ENCODE measurements at regions not wholly inside any gene's neighbourhood (a gene's known extent, or its start where the extent isn't known, plus 50 kb on each side); places are given as distances from the start of the nearest gene placed in this dataset.

GRCh38 chrX:26664919-26665318, 448.9 kb downstream of the MAGEB5 start:
- TF ChIP-seq CTCF (IDR thresholded peaks at IDR 0.05; ENCODE audit: poor library complexity) (no peak), EZH2phosphoT487 (IDR thresholded peaks at IDR 0.05; ENCODE audit: low read depth, severe bottlenecking, unreplicated experiment) (no peak), EZH2 (IDR thresholded peaks at IDR 0.05; ENCODE audit: borderline replicate concordance) (no peak)
